ENCODE measurements at regions not wholly inside any gene's neighbourhood (a gene's known extent, or its start where the extent isn't known, plus 50 kb on each side); places are given as distances from the start of the nearest gene placed in this dataset.

GRCh38 chr14:34297786-34298520, 164.1 kb downstream of the SPTSSA start:
- H3K4me1 ChIP-seq (ENCODE audit: control insufficient read depth, insufficient read depth, low read depth, low read length), result peaks cover 2% of the 10 kb centered on the region
- H2AK5ac ChIP-seq (ENCODE audit: low read length, severe bottlenecking), result no peak overlapping the region
- H2BK5ac ChIP-seq (ENCODE audit: low read depth, low read length, poor library complexity, severe bottlenecking), result no peak overlapping the region
- H3K23ac ChIP-seq (ENCODE audit: low read length in 2 of 2), result peak overlapping the region in 1 of 2 experiments; percentile 72
- H2BK120ac ChIP-seq (ENCODE audit: low read depth, low read length), result peak overlapping the region; percentile 34
- DNase-seq, result no peak
- 89% methylated on average over 3 of the region's 6 CpGs for WGBS
- no peaks in the 10 kb centered on the region for H3K36me3 ChIP-seq (ENCODE audit: control insufficient read depth in 1 of 2, insufficient read depth in 2 of 2, low read depth in 1 of 2, low read length in 2 of 2)
- H3K4me2 ChIP-seq (ENCODE audit: low read length, poor library complexity, severe bottlenecking), result no peak overlapping the region
- peak overlapping the region; percentile 78 to 79 for H3K18ac ChIP-seq (ENCODE audit: low read depth in 1 of 2, low read length in 2 of 2)
- H3K9ac ChIP-seq (ENCODE audit: low read length), result no peak overlapping the region
- H3K27me3 ChIP-seq (ENCODE audit: control insufficient read depth in 1 of 2, insufficient read depth in 1 of 2, low read length in 2 of 2), result peaks cover 0 to 10% of the 10 kb centered on the region in 2 experiments
- H3K27ac ChIP-seq (ENCODE audit: low read length, poor library complexity, severe bottlenecking), result no peak overlapping the region
- peak overlapping the region; percentile 61 for H2AFZ ChIP-seq (ENCODE audit: low read depth, low read length)
- H4K8ac ChIP-seq (ENCODE audit: low read length), result no peak overlapping the region
- H2BK12ac ChIP-seq (ENCODE audit: low read length in 2 of 2), result no peak overlapping the region
- peak overlapping the region; percentile 68 for H4K91ac ChIP-seq (ENCODE audit: low read length)
- H3K9me3 ChIP-seq (ENCODE audit: control insufficient read depth, low read length), result no peaks in the 10 kb centered on the region
- no peak overlapping the region for H3K4me3 ChIP-seq (ENCODE audit: insufficient read depth in 1 of 2, low read depth in 1 of 2, low read length in 2 of 2)
- H2BK15ac ChIP-seq (ENCODE audit: low read depth, poor library complexity, severe bottlenecking), result no peak overlapping the region
- H3K4ac ChIP-seq (ENCODE audit: low read depth in 1 of 2, low read length in 2 of 2), result peak overlapping the region in 1 of 2 experiments; percentile 15
- no peaks in the 10 kb centered on the region for H3K79me1 ChIP-seq (replicated peaks; ENCODE audit: low read length, poor library complexity, severe bottlenecking)
- H3K14ac ChIP-seq (ENCODE audit: low read length in 2 of 2), result no peak overlapping the region

GRCh38 chr14:34283590-34283989, 178.4 kb downstream of the SPTSSA start:
- H3K79me1 ChIP-seq (replicated peaks; ENCODE audit: low read length, poor library complexity, severe bottlenecking), result no peaks in the 10 kb centered on the region
- H3K4me1 ChIP-seq (ENCODE audit: control insufficient read depth, insufficient read depth, low read depth, low read length), result no peaks in the 10 kb centered on the region
- H3K23ac ChIP-seq (ENCODE audit: low read length in 2 of 2), result no peak overlapping the region
- no peak overlapping the region for H2BK5ac ChIP-seq (ENCODE audit: low read depth, low read length, poor library complexity, severe bottlenecking)
- no peak overlapping the region for H2AK5ac ChIP-seq (ENCODE audit: low read length, severe bottlenecking)
- H2BK15ac ChIP-seq (ENCODE audit: low read depth, poor library complexity, severe bottlenecking), result no peak overlapping the region
- no peak overlapping the region for H3K4me3 ChIP-seq (ENCODE audit: insufficient read depth in 1 of 2, low read depth in 1 of 2, low read length in 2 of 2)
- H2AFZ ChIP-seq (ENCODE audit: low read depth, low read length), result no peak overlapping the region
- H3K14ac ChIP-seq (ENCODE audit: low read length in 2 of 2), result no peak overlapping the region
- no peak overlapping the region for H3K9ac ChIP-seq (ENCODE audit: low read length)
- no peak overlapping the region for H2BK120ac ChIP-seq (ENCODE audit: low read depth, low read length)
- H3K27me3 ChIP-seq (ENCODE audit: control insufficient read depth in 1 of 2, insufficient read depth in 1 of 2, low read length in 2 of 2), result no peaks in the 10 kb centered on the region
- H3K36me3 ChIP-seq (ENCODE audit: control insufficient read depth in 1 of 2, insufficient read depth in 2 of 2, low read depth in 1 of 2, low read length in 2 of 2), result no peaks in the 10 kb centered on the region
- H3K27ac ChIP-seq (ENCODE audit: low read length, poor library complexity, severe bottlenecking), result no peak overlapping the region
- no peak overlapping the region for H4K8ac ChIP-seq (ENCODE audit: low read length)
- no peak overlapping the region for H3K4me2 ChIP-seq (ENCODE audit: low read length, poor library complexity, severe bottlenecking)
- no peak overlapping the region for H3K18ac ChIP-seq (ENCODE audit: low read depth in 1 of 2, low read length in 2 of 2)
- H3K4ac ChIP-seq (ENCODE audit: low read depth in 1 of 2, low read length in 2 of 2), result no peak overlapping the region
- no peak for DNase-seq
- H3K9me3 ChIP-seq (ENCODE audit: control insufficient read depth, low read length), result no peaks in the 10 kb centered on the region
- no peak overlapping the region for H2BK12ac ChIP-seq (ENCODE audit: low read length in 2 of 2)
- H4K91ac ChIP-seq (ENCODE audit: low read length), result no peak overlapping the region

GRCh38 chr14:34277191-34277590, 184.8 kb downstream of the SPTSSA start:
- no peak overlapping the region for H4K8ac ChIP-seq (ENCODE audit: low read length)
- H2AFZ ChIP-seq (ENCODE audit: low read depth, low read length), result no peak overlapping the region
- no peak overlapping the region for H3K4me3 ChIP-seq (ENCODE audit: insufficient read depth in 1 of 2, low read depth in 1 of 2, low read length in 2 of 2)
- H3K36me3 ChIP-seq (ENCODE audit: control insufficient read depth in 1 of 2, insufficient read depth in 2 of 2, low read depth in 1 of 2, low read length in 2 of 2), result no peaks in the 10 kb centered on the region
- no peak overlapping the region for H3K18ac ChIP-seq (ENCODE audit: low read depth in 1 of 2, low read length in 2 of 2)
- H2BK120ac ChIP-seq (ENCODE audit: low read depth, low read length), result no peak overlapping the region
- no peak overlapping the region for H2BK5ac ChIP-seq (ENCODE audit: low read depth, low read length, poor library complexity, severe bottlenecking)
- DNase-seq, result no peak
- no peak overlapping the region for H2BK12ac ChIP-seq (ENCODE audit: low read length in 2 of 2)
- no peak overlapping the region for H3K4me2 ChIP-seq (ENCODE audit: low read length, poor library complexity, severe bottlenecking)
- H4K91ac ChIP-seq (ENCODE audit: low read length), result no peak overlapping the region
- H3K9ac ChIP-seq (ENCODE audit: low read length), result no peak overlapping the region
- no peak overlapping the region for H3K14ac ChIP-seq (ENCODE audit: low read length in 2 of 2)
- H3K4ac ChIP-seq (ENCODE audit: low read depth in 1 of 2, low read length in 2 of 2), result no peak overlapping the region
- no peak overlapping the region for H3K27ac ChIP-seq (ENCODE audit: low read length, poor library complexity, severe bottlenecking)
- H3K4me1 ChIP-seq (ENCODE audit: control insufficient read depth, insufficient read depth, low read depth, low read length), result no peaks in the 10 kb centered on the region
- H3K27me3 ChIP-seq (ENCODE audit: control insufficient read depth in 1 of 2, insufficient read depth in 1 of 2, low read length in 2 of 2), result no peaks in the 10 kb centered on the region
- H3K79me1 ChIP-seq (replicated peaks; ENCODE audit: low read length, poor library complexity, severe bottlenecking), result no peaks in the 10 kb centered on the region
- no peaks in the 10 kb centered on the region for H3K9me3 ChIP-seq (ENCODE audit: control insufficient read depth, low read length)
- H2AK5ac ChIP-seq (ENCODE audit: low read length, severe bottlenecking), result no peak overlapping the region
- no peak overlapping the region for H2BK15ac ChIP-seq (ENCODE audit: low read depth, poor library complexity, severe bottlenecking)
- H3K23ac ChIP-seq (ENCODE audit: low read length in 2 of 2), result no peak overlapping the region

- H3K23ac ChIP-seq (ENCODE audit: low read length in 2 of 2), result no peak overlapping the region
- H3K27ac ChIP-seq (ENCODE audit: low read length, poor library complexity, severe bottlenecking), result no peak overlapping the region
- H4K8ac ChIP-seq (ENCODE audit: low read length), result no peak overlapping the region
- no peaks in the 10 kb centered on the region for H3K79me1 ChIP-seq (replicated peaks; ENCODE audit: low read length, poor library complexity, severe bottlenecking)
- H3K27me3 ChIP-seq (ENCODE audit: control insufficient read depth in 1 of 2, insufficient read depth in 1 of 2, low read length in 2 of 2), result peaks cover 1 to 4% of the 10 kb centered on the region in 2 experiments
- no peaks in the 10 kb centered on the region for H3K4me1 ChIP-seq (ENCODE audit: control insufficient read depth, insufficient read depth, low read depth, low read length)
- no peak overlapping the region for H2BK15ac ChIP-seq (ENCODE audit: low read depth, poor library complexity, severe bottlenecking)
- no peak overlapping the region for H3K4me2 ChIP-seq (ENCODE audit: low read length, poor library complexity, severe bottlenecking)
- no peak overlapping the region for H2BK5ac ChIP-seq (ENCODE audit: low read depth, low read length, poor library complexity, severe bottlenecking)
- DNase-seq, result no peak
- H3K4ac ChIP-seq (ENCODE audit: low read depth in 1 of 2, low read length in 2 of 2), result no peak overlapping the region
- no peak overlapping the region for H3K4me3 ChIP-seq (ENCODE audit: insufficient read depth in 1 of 2, low read depth in 1 of 2, low read length in 2 of 2)
- 87% methylated on average over 1 of the region's 1 CpG for WGBS
- no peak overlapping the region for H3K9ac ChIP-seq (ENCODE audit: low read length)
- H2AFZ ChIP-seq (ENCODE audit: low read depth, low read length), result no peak overlapping the region
- H3K36me3 ChIP-seq (ENCODE audit: control insufficient read depth in 1 of 2, insufficient read depth in 2 of 2, low read depth in 1 of 2, low read length in 2 of 2), result no peaks in the 10 kb centered on the region
- no peak overlapping the region for H3K14ac ChIP-seq (ENCODE audit: low read length in 2 of 2)
- H4K91ac ChIP-seq (ENCODE audit: low read length), result no peak overlapping the region
- no peak overlapping the region for H3K18ac ChIP-seq (ENCODE audit: low read depth in 1 of 2, low read length in 2 of 2)
- no peaks in the 10 kb centered on the region for H3K9me3 ChIP-seq (ENCODE audit: control insufficient read depth, low read length)
- H2BK12ac ChIP-seq (ENCODE audit: low read length in 2 of 2), result no peak overlapping the region
- H2AK5ac ChIP-seq (ENCODE audit: low read length, severe bottlenecking), result no peak overlapping the region
- H2BK120ac ChIP-seq (ENCODE audit: low read depth, low read length), result no peak overlapping the region
These were observed 186.5 kb downstream of the SPTSSA start for GRCh38 chr14:34275530-34275929.

Data from mesenchymal stem cell (in vitro differentiated cells and primary cell).